Fibroblast of lung (primary cell): ENCODE measurements at regions not wholly inside any gene's neighbourhood (a gene's known extent, or its start where the extent isn't known, plus 50 kb on each side); places are given as distances from the start of the nearest gene placed in this dataset.
"Not testable (repeated sequence)": the region's sequence is repeated elsewhere in the genome, so short reads cannot be mapped to it uniquely, and the experiment has no call there.

Experiments used
- DNase-seq, 2 donors: peaks; one replicate each; pipeline versions ENCODE4 v3.0.0 to v3.0.0-alpha.2; 2010; ENCODE audit warnings: low read depth in 2 of 2
- H2AFZ ChIP-seq: 2 replicates; pipeline ENCODE4 v1.5.1; 2012; ENCODE audit warnings: low read length, control low read depth, inconsistent platforms
- H3K27ac ChIP-seq: 2 replicates; pipeline ENCODE4 v1.5.1; 2011; ENCODE audit warnings: low read length, control low read depth; ENCODE audit not compliant: insufficient read depth
- H3K27me3 ChIP-seq: 2 replicates; pipeline ENCODE4 v1.5.1; 2011; ENCODE audit warnings: mild to moderate bottlenecking, low read length; ENCODE audit not compliant: control insufficient read depth, insufficient read depth
- H3K36me3 ChIP-seq: 2 replicates; pipeline ENCODE4 v1.5.1; 2011; ENCODE audit warnings: low read length; ENCODE audit not compliant: control insufficient read depth, insufficient read depth
- H3K4me1 ChIP-seq: 2 replicates; pipeline ENCODE4 v1.5.1; 2011; ENCODE audit warnings: low read length; ENCODE audit not compliant: control insufficient read depth, insufficient read depth; ENCODE audit errors: extremely low read depth
- H3K4me2 ChIP-seq: 2 replicates; pipeline ENCODE4 v1.5.1; 2011; ENCODE audit warnings: low read length, control low read depth; ENCODE audit not compliant: insufficient read depth; ENCODE audit errors: extremely low read depth
- H3K4me3 ChIP-seq, 4 experiments: fragments of 200-600 bp in 1 of 4; sonication (generic) in 1 of 4; replicated peaks in 1 of 4; 2 replicates each; pipeline ENCODE4 v1.5.1; 2011 to 2016; ENCODE audit warnings: low read length in 4 of 4, low read depth in 3 of 4, mild to moderate bottlenecking in 3 of 4, control low read depth in 2 of 4, inconsistent platforms in 1 of 4, mixed read lengths in 1 of 4; ENCODE audit not compliant: insufficient read depth in 1 of 4; ENCODE audit errors: control extremely low read depth in 1 of 4
- H3K79me2 ChIP-seq: 2 replicates; pipeline ENCODE4 v1.5.1; 2012; ENCODE audit warnings: mild to moderate bottlenecking, low read length, inconsistent platforms; ENCODE audit not compliant: control insufficient read depth, insufficient read depth
- H3K9ac ChIP-seq: 2 replicates; pipeline ENCODE4 v1.5.1; 2011; ENCODE audit warnings: mild to moderate bottlenecking, low read length, control low read depth; ENCODE audit not compliant: insufficient read depth
- H3K9me3 ChIP-seq: 2 replicates; pipeline ENCODE4 v1.5.1; 2012; ENCODE audit warnings: low read depth, low read length; ENCODE audit not compliant: control insufficient read depth, insufficient read depth
- H4K20me1 ChIP-seq: 2 replicates; pipeline ENCODE4 v1.5.1; 2011; ENCODE audit warnings: low read length; ENCODE audit not compliant: control insufficient read depth, insufficient read depth; ENCODE audit errors: extremely low read depth

DNA sequence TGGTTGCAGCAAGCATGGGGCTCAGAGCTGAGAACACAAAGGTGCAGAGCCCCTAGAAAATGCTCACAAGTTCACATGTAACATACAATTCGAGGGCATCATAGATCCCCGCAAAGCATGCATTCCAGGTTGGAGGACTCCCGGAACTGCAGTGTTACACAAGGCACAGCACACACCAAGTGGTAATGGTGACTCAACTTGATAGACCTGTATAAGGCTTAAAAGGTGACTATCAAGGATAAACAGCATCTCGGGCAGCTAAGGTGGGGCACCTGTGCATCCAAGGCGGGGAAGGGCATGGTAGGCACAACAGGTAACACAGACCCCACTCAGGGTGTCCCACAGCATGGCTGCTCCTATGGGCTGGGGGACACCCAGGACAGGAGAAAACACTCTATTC, 167.3 kb downstream of the KLRB1 start:
- H3K9me3 ChIP-seq, DNase-seq, H3K27me3 ChIP-seq, H3K36me3 ChIP-seq, H2AFZ ChIP-seq, H4K20me1 ChIP-seq, H3K27ac ChIP-seq, H3K4me3 ChIP-seq, H3K4me2 ChIP-seq, H3K79me2 ChIP-seq, H3K4me1 ChIP-seq, H3K9ac ChIP-seq: not testable (repeated sequence)

GRCh38 chr12:9435682-9436081, 172.0 kb downstream of the KLRB1 start:
- not testable (repeated sequence) for DNase-seq

DNA sequence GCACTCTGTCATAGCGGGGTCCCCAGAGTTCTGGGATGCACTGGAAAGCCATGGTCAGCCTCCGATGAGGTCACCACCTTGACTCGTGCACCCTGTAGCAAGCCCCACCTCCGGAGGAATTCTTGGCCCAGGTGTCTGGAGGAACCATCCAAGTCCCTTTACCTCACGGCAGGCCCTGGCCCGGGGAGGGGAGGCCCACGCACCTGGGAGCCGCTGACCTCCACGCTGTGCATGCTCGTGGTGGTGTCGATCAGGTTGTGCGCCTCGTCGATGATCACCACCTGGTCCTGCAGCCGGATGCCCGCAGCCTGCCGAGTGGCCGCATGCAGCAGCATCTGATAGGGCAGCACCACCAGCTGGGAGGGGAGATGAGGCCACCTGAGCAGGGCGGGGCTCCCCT, 177.3 kb downstream of the KLRB1 start:
- H2AFZ ChIP-seq, DNase-seq, H3K4me2 ChIP-seq, H3K79me2 ChIP-seq, H3K27me3 ChIP-seq, H3K27ac ChIP-seq, H4K20me1 ChIP-seq, H3K4me3 ChIP-seq, H3K9me3 ChIP-seq, H3K9ac ChIP-seq, H3K36me3 ChIP-seq, H3K4me1 ChIP-seq: not testable (repeated sequence)

More at GRCh38 chr12:9435682-9436081, 172.0 kb downstream of the KLRB1 start:
- H2AFZ ChIP-seq, H3K27ac ChIP-seq, H3K9me3 ChIP-seq, H3K79me2 ChIP-seq, H3K36me3 ChIP-seq, H3K4me1 ChIP-seq, H4K20me1 ChIP-seq, H3K9ac ChIP-seq, H3K4me2 ChIP-seq, H3K27me3 ChIP-seq, H3K4me3 ChIP-seq: not testable (repeated sequence)

- DNase-seq: not testable (repeated sequence)
Observed at GRCh38 chr12:9428856-9429255, 178.9 kb downstream of the KLRB1 start.

GRCh38 chr12:9425429-9425828, 182.3 kb downstream of the KLRB1 start:
- not testable (repeated sequence) for H3K4me2 ChIP-seq, H3K79me2 ChIP-seq, H3K27ac ChIP-seq, H3K27me3 ChIP-seq, H3K4me1 ChIP-seq, H3K4me3 ChIP-seq, H3K9ac ChIP-seq, H2AFZ ChIP-seq, H3K9me3 ChIP-seq, H4K20me1 ChIP-seq, DNase-seq, H3K36me3 ChIP-seq

More at GRCh38 chr12:9428856-9429255, 178.9 kb downstream of the KLRB1 start:
- not testable (repeated sequence) for H3K27me3 ChIP-seq, H3K79me2 ChIP-seq, H3K36me3 ChIP-seq, H3K4me1 ChIP-seq, H4K20me1 ChIP-seq, H2AFZ ChIP-seq, H3K27ac ChIP-seq, H3K4me2 ChIP-seq, H3K4me3 ChIP-seq, H3K9me3 ChIP-seq, H3K9ac ChIP-seq

DNA sequence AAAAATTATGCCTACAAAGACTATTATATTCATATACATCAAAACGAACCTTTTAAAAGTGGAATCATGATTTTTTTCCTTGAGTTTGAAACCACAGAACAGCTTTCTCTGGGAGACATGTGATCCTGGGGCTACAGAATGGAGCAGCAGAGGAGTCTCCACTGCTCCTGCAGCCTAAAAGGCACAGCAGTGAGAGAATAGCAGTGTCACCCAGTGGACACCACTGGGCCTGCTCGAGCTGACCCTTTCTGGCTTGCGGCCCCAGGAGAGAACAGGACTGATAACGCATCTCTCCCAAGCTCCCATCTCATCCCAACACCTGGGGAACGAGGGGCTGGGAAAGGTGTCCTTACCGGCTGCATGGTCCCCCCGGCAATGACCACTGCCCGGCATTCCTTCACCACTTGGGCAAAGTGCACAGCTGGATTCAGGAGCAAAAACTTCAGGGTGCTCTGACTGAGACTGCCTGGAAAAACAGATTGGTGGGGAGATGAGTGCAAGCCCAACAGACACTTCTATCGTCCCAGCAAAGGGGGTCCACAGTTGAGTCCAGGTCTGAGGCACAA, 183.5 kb downstream of the KLRB1 start:
- H2AFZ ChIP-seq, H3K27ac ChIP-seq, H4K20me1 ChIP-seq, DNase-seq, H3K4me1 ChIP-seq, H3K4me3 ChIP-seq, H3K79me2 ChIP-seq, H3K4me2 ChIP-seq, H3K36me3 ChIP-seq, H3K27me3 ChIP-seq, H3K9me3 ChIP-seq, H3K9ac ChIP-seq: not testable (repeated sequence)

- not testable (repeated sequence) for H3K4me2 ChIP-seq, H3K4me3 ChIP-seq, H3K36me3 ChIP-seq, H3K79me2 ChIP-seq, H3K9ac ChIP-seq, DNase-seq, H3K27me3 ChIP-seq, H3K4me1 ChIP-seq, H2AFZ ChIP-seq, H3K27ac ChIP-seq, H4K20me1 ChIP-seq, H3K9me3 ChIP-seq
Observed at GRCh38 chr12:9422689-9423088, 185.0 kb downstream of the KLRB1 start.
